ENCODE measurements at regions not wholly inside any gene's neighbourhood (a gene's known extent, or its start where the extent isn't known, plus 50 kb on each side); places are given as distances from the start of the nearest gene placed in this dataset.

DNA sequence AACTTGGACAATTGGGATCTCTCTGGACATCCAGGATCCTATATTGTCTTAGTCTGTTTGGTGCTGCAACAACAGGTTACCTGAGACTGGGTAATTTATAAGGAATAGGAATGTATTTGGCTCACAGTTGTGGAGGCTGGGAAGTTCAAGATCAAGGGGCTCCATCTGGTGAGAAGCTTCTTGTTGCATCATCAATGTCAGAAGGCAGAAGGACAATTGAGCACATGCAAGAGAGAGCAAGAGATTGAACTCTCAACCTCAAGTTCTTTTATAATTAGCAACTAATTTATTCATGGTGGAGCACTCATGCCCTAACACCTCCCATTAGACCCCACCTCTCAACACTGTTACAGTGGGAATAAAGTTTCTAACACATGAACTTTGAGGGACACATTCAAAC is 124.7 kb upstream of the ETV3 start:
- ATAC-seq = no peak
- H3K9me2 ChIP-seq (ENCODE audit: insufficient read depth) = no peaks in the 10 kb centered on the region

More for the DNA sequence above, 124.7 kb upstream of the ETV3 start:
- Mint-ChIP-seq H3K9me3 (peaks cover 5% of the 10 kb centered on the region; the same call in 1 of the 3 replicates), H3K4me3 (no peak overlapping the region), H3K4me1 (no peaks in the 10 kb centered on the region), H3K27ac (no peak overlapping the region), H3K27me3 (ENCODE audit: insufficient read depth, low read depth, poor library complexity) (no peaks in the 10 kb centered on the region), H3K36me3 (ENCODE audit: low read depth) (no peaks in the 10 kb centered on the region)
- no peak overlapping the region for H3K27ac ChIP-seq (ENCODE audit: low read depth)
- no peaks in the 10 kb centered on the region for H3K36me3 ChIP-seq (ENCODE audit: insufficient read depth)
- DNase-seq (ENCODE audit: low spot score) = no peak
- H3K4me3 ChIP-seq = no peak overlapping the region
- H3K4me1 ChIP-seq (ENCODE audit: insufficient read depth) = no peaks in the 10 kb centered on the region
- no peaks in the 10 kb centered on the region for H4K20me1 ChIP-seq (replicated peaks; ENCODE audit: insufficient read depth)
- H3K27me3 ChIP-seq (ENCODE audit: insufficient read depth) = no peaks in the 10 kb centered on the region
- no peaks in the 10 kb centered on the region for H3K79me2 ChIP-seq (replicated peaks; ENCODE audit: insufficient read depth)
- no peaks in the 10 kb centered on the region for H3F3A ChIP-seq (replicated peaks; ENCODE audit: low read depth)
- no peak overlapping the region for H2AFZ ChIP-seq
- TF ChIP-seq, protein P1, sequence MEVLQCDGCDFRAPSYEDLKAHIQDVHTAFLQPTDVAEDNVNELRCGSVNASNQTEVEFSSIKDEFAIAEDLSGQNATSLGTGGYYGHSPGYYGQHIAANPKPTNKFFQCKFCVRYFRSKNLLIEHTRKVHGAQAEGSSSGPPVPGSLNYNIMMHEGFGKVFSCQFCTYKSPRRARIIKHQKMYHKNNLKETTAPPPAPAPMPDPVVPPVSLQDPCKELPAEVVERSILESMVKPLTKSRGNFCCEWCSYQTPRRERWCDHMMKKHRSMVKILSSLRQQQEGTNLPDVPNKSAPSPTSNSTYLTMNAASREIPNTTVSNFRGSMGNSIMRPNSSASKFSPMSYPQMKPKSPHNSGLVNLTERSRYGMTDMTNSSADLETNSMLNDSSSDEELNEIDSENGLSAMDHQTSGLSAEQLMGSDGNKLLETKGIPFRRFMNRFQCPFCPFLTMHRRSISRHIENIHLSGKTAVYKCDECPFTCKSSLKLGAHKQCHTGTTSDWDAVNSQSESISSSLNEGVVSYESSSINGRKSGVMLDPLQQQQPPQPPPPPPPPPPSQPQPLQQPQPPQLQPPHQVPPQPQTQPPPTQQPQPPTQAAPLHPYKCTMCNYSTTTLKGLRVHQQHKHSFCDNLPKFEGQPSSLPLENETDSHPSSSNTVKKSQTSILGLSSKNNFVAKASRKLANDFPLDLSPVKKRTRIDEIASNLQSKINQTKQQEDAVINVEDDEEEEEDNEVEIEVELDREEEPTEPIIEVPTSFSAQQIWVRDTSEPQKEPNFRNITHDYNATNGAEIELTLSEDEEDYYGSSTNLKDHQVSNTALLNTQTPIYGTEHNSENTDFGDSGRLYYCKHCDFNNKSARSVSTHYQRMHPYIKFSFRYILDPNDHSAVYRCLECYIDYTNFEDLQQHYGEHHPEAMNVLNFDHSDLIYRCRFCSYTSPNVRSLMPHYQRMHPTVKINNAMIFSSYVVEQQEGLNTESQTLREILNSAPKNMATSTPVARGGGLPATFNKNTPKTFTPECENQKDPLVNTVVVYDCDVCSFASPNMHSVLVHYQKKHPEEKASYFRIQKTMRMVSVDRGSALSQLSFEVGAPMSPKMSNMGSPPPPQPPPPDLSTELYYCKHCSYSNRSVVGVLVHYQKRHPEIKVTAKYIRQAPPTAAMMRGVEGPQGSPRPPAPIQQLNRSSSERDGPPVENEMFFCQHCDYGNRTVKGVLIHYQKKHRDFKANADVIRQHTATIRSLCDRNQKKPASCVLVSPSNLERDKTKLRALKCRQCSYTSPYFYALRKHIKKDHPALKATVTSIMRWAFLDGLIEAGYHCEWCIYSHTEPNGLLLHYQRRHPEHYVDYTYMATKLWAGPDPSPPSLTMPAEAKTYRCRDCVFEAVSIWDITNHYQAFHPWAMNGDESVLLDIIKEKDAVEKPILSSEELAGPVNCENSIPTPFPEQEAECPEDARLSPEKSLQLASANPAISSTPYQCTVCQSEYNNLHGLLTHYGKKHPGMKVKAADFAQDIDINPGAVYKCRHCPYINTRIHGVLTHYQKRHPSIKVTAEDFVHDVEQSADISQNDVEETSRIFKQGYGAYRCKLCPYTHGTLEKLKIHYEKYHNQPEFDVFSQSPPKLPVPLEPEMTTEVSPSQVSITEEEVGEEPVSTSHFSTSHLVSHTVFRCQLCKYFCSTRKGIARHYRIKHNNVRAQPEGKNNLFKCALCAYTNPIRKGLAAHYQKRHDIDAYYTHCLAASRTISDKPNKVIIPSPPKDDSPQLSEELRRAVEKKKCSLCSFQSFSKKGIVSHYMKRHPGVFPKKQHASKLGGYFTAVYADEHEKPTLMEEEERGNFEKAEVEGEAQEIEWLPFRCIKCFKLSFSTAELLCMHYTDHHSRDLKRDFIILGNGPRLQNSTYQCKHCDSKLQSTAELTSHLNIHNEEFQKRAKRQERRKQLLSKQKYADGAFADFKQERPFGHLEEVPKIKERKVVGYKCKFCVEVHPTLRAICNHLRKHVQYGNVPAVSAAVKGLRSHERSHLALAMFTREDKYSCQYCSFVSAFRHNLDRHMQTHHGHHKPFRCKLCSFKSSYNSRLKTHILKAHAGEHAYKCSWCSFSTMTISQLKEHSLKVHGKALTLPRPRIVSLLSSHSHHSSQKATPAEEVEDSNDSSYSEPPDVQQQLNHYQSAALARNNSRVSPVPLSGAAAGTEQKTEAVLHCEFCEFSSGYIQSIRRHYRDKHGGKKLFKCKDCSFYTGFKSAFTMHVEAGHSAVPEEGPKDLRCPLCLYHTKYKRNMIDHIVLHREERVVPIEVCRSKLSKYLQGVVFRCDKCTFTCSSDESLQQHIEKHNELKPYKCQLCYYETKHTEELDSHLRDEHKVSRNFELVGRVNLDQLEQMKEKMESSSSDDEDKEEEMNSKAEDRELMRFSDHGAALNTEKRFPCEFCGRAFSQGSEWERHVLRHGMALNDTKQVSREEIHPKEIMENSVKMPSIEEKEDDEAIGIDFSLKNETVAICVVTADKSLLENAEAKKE (CRISPR knock-in tag; IDR thresholded peaks at IDR 0.05) = no peak
- TF ChIP-seq, protein P2, sequence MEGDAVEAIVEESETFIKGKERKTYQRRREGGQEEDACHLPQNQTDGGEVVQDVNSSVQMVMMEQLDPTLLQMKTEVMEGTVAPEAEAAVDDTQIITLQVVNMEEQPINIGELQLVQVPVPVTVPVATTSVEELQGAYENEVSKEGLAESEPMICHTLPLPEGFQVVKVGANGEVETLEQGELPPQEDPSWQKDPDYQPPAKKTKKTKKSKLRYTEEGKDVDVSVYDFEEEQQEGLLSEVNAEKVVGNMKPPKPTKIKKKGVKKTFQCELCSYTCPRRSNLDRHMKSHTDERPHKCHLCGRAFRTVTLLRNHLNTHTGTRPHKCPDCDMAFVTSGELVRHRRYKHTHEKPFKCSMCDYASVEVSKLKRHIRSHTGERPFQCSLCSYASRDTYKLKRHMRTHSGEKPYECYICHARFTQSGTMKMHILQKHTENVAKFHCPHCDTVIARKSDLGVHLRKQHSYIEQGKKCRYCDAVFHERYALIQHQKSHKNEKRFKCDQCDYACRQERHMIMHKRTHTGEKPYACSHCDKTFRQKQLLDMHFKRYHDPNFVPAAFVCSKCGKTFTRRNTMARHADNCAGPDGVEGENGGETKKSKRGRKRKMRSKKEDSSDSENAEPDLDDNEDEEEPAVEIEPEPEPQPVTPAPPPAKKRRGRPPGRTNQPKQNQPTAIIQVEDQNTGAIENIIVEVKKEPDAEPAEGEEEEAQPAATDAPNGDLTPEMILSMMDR (conservative IDR thresholded peaks at IDR 0.05; ENCODE audit: low read depth in 2 of 2) = no peak
- TF ChIP-seq JUNB (IDR thresholded peaks at IDR 0.05; ENCODE audit: unreplicated experiment) (no peak), CREB1 (CRISPR knock-in tag; IDR thresholded peaks at IDR 0.05; ENCODE audit: low read depth) (no peak), STAT1 (IDR thresholded peaks at IDR 0.05; ENCODE audit: unreplicated experiment) (no peak)
- no peak overlapping the region for H3K4me2 ChIP-seq
